ENCODE measurements at regions not wholly inside any gene's neighbourhood (a gene's known extent, or its start where the extent isn't known, plus 50 kb on each side); places are given as distances from the start of the nearest gene placed in this dataset.

DNA sequence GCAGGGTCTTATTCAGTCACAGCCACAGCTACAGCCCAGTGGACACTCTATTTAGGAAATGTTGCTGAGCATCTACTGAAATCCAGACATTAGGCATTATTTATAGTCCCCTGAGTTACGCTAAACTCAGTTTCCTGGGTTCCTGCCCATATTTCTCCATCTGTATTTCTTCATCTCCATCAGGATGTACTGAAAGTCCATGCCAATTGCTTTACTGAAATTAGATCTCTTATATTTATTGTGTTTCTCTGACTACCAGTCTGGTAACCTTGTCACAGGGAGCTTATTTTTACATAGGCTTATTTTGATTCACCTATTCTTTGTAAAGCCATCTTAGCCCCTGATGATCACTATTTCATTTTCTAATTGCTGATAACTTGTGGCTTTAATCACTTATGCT is 223.9 kb downstream of the TLE3 start (continued):
- TF ChIP-seq TEAD1 (CRISPR knock-in tag; IDR thresholded peaks at IDR 0.05): no peak
- no peak for TF ChIP-seq IRF2 (CRISPR knock-in tag; IDR thresholded peaks at IDR 0.05; ENCODE audit: borderline replicate concordance, low read depth)

DNA sequence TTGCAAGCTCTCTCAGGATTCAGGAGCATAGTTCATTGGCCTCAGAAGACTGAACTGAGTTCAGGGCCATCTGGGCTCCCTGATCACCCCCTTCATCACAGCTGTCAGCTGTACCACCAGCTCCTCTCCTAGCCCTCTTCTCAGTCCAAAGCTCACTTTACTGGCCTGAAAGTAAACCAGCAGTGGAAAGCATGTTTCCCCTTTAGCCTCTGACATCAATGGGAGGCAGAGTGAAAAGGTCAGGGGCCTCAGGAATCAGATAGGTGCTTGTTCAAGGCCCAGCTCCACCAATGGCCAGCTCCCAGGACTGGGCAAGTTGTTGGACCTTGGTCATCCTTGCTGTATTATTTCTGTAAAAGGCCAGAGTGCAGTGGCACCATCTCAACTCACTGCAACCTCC is 223.4 kb downstream of the TLE3 start:
- no peak for TF ChIP-seq NR1H2 (CRISPR knock-in tag; IDR thresholded peaks at IDR 0.05)
- TF ChIP-seq, protein P1, sequence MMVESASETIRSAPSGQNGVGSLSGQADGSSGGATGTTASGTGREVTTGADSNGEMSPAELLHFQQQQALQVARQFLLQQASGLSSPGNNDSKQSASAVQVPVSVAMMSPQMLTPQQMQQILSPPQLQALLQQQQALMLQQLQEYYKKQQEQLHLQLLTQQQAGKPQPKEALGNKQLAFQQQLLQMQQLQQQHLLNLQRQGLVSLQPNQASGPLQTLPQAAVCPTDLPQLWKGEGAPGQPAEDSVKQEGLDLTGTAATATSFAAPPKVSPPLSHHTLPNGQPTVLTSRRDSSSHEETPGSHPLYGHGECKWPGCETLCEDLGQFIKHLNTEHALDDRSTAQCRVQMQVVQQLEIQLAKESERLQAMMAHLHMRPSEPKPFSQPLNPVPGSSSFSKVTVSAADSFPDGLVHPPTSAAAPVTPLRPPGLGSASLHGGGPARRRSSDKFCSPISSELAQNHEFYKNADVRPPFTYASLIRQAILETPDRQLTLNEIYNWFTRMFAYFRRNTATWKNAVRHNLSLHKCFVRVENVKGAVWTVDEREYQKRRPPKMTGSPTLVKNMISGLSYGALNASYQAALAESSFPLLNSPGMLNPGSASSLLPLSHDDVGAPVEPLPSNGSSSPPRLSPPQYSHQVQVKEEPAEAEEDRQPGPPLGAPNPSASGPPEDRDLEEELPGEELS (CRISPR knock-in tag; IDR thresholded peaks at IDR 0.05): no peak
- TF ChIP-seq, protein P2, sequence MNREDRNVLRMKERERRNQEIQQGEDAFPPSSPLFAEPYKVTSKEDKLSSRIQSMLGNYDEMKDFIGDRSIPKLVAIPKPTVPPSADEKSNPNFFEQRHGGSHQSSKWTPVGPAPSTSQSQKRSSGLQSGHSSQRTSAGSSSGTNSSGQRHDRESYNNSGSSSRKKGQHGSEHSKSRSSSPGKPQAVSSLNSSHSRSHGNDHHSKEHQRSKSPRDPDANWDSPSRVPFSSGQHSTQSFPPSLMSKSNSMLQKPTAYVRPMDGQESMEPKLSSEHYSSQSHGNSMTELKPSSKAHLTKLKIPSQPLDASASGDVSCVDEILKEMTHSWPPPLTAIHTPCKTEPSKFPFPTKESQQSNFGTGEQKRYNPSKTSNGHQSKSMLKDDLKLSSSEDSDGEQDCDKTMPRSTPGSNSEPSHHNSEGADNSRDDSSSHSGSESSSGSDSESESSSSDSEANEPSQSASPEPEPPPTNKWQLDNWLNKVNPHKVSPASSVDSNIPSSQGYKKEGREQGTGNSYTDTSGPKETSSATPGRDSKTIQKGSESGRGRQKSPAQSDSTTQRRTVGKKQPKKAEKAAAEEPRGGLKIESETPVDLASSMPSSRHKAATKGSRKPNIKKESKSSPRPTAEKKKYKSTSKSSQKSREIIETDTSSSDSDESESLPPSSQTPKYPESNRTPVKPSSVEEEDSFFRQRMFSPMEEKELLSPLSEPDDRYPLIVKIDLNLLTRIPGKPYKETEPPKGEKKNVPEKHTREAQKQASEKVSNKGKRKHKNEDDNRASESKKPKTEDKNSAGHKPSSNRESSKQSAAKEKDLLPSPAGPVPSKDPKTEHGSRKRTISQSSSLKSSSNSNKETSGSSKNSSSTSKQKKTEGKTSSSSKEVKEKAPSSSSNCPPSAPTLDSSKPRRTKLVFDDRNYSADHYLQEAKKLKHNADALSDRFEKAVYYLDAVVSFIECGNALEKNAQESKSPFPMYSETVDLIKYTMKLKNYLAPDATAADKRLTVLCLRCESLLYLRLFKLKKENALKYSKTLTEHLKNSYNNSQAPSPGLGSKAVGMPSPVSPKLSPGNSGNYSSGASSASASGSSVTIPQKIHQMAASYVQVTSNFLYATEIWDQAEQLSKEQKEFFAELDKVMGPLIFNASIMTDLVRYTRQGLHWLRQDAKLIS (CRISPR knock-in tag; IDR thresholded peaks at IDR 0.05; ENCODE audit: borderline replicate concordance): no peak
- no peak for TF ChIP-seq RELA (CRISPR knock-in tag; IDR thresholded peaks at IDR 0.05; ENCODE audit: borderline replicate concordance)
- no peak for TF ChIP-seq TCF7 (CRISPR knock-in tag; IDR thresholded peaks at IDR 0.05; ENCODE audit: low read depth)
- TF ChIP-seq NFE2L1 (CRISPR knock-in tag; IDR thresholded peaks at IDR 0.05): no peak
- TF ChIP-seq IRF2 (CRISPR knock-in tag; IDR thresholded peaks at IDR 0.05; ENCODE audit: borderline replicate concordance, low read depth): no peak
- TF ChIP-seq, protein P3, sequence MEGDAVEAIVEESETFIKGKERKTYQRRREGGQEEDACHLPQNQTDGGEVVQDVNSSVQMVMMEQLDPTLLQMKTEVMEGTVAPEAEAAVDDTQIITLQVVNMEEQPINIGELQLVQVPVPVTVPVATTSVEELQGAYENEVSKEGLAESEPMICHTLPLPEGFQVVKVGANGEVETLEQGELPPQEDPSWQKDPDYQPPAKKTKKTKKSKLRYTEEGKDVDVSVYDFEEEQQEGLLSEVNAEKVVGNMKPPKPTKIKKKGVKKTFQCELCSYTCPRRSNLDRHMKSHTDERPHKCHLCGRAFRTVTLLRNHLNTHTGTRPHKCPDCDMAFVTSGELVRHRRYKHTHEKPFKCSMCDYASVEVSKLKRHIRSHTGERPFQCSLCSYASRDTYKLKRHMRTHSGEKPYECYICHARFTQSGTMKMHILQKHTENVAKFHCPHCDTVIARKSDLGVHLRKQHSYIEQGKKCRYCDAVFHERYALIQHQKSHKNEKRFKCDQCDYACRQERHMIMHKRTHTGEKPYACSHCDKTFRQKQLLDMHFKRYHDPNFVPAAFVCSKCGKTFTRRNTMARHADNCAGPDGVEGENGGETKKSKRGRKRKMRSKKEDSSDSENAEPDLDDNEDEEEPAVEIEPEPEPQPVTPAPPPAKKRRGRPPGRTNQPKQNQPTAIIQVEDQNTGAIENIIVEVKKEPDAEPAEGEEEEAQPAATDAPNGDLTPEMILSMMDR (IDR thresholded peaks at IDR 0.05): no peak
- no peak for TF ChIP-seq MXD4 (CRISPR knock-in tag; IDR thresholded peaks at IDR 0.05; ENCODE audit: borderline replicate concordance)
- no peak for TF ChIP-seq TEAD4 (CRISPR knock-in tag; IDR thresholded peaks at IDR 0.05)
- no peak for TF ChIP-seq ZNF219 (CRISPR knock-in tag; IDR thresholded peaks at IDR 0.05; ENCODE audit: borderline replicate concordance)
- TF ChIP-seq, protein P4, sequence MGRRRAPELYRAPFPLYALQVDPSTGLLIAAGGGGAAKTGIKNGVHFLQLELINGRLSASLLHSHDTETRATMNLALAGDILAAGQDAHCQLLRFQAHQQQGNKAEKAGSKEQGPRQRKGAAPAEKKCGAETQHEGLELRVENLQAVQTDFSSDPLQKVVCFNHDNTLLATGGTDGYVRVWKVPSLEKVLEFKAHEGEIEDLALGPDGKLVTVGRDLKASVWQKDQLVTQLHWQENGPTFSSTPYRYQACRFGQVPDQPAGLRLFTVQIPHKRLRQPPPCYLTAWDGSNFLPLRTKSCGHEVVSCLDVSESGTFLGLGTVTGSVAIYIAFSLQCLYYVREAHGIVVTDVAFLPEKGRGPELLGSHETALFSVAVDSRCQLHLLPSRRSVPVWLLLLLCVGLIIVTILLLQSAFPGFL (CRISPR knock-in tag; IDR thresholded peaks at IDR 0.05; ENCODE audit: borderline replicate concordance): no peak
- TF ChIP-seq, protein P5, sequence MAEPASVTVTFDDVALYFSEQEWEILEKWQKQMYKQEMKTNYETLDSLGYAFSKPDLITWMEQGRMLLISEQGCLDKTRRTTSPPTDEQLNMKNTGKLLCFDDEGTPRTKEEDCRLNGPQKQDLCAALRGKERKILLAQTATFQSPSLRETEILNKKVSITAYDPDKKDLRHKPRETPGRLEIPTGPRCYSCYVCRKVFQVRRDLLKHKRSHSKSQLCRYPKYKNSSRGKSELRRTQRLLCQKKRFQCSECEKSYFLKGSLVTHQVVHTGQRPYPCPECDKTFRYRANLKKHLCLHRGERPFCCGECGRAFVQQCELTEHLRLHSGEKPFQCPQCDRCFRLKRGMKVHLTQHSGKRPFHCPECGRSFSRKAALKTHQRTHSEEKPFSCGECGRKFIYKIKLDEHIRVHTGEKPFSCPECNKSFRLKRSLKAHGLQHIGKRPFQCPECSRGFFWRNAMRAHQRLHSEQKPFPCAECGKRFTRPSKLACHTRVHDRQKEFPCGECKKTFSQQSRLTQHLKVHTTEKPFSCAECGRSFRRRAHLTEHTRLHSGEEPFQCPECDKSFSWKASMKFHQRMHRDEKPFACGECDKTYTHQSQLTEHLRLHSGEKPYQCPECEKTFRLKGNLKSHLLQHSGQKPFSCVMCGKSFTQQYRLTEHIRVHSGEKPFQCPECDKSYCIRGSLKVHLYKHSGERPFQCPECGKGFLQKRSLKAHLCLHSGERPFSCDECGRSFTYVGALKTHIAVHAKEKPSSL (CRISPR knock-in tag; conservative IDR thresholded peaks at IDR 0.05): no peak
- no peak for TF ChIP-seq GTF2I (CRISPR knock-in tag; conservative IDR thresholded peaks at IDR 0.05)
- no peak for TF ChIP-seq FOXJ3 (CRISPR knock-in tag; IDR thresholded peaks at IDR 0.05; ENCODE audit: borderline replicate concordance)
- TF ChIP-seq, protein P6, sequence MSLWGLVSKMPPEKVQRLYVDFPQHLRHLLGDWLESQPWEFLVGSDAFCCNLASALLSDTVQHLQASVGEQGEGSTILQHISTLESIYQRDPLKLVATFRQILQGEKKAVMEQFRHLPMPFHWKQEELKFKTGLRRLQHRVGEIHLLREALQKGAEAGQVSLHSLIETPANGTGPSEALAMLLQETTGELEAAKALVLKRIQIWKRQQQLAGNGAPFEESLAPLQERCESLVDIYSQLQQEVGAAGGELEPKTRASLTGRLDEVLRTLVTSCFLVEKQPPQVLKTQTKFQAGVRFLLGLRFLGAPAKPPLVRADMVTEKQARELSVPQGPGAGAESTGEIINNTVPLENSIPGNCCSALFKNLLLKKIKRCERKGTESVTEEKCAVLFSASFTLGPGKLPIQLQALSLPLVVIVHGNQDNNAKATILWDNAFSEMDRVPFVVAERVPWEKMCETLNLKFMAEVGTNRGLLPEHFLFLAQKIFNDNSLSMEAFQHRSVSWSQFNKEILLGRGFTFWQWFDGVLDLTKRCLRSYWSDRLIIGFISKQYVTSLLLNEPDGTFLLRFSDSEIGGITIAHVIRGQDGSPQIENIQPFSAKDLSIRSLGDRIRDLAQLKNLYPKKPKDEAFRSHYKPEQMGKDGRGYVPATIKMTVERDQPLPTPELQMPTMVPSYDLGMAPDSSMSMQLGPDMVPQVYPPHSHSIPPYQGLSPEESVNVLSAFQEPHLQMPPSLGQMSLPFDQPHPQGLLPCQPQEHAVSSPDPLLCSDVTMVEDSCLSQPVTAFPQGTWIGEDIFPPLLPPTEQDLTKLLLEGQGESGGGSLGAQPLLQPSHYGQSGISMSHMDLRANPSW (CRISPR knock-in tag; conservative IDR thresholded peaks at IDR 0.05; ENCODE audit: low read depth): no peak
- Mint-ChIP-seq H3K27me3 (ENCODE audit: low read depth) (peaks cover 4% of the 10 kb centered on the region; the same call in 1 of the 2 replicates), H3K9me3 (peaks cover 20% of the 10 kb centered on the region), H3K4me1 (peaks cover 8% of the 10 kb centered on the region), H3K27ac (no peak overlapping the region), H3K4me3 (no peak overlapping the region), H3K36me3 (peaks cover 10% of the 10 kb centered on the region)
- POLR2A ChIA-PET: no interaction called here
- ATAC-seq: no peak
- no peak for DNase-seq (ENCODE audit: low spot score)
- CTCF ChIA-PET: interaction anchor here (0.9 kb wide), 1 partner anchor 112 kb away, joined by 3 read pairs; no protein-coding TSS in a partner anchor

All from WTC11 (cell line).